Heart left ventricle (tissue), 13 donors: ENCODE measurements at regions not wholly inside any gene's neighbourhood (a gene's known extent, or its start where the extent isn't known, plus 50 kb on each side); places are given as distances from the start of the nearest gene placed in this dataset.

Experiments
- POLR2A ChIP-seq, 2 donors: fragments of 450-650 bp; IDR thresholded peaks; one replicate each; pipeline ENCODE4 v1.6.1; 2017; ENCODE audit warnings: antibody characterized with exemption in 2 of 2, mild to moderate bottlenecking in 2 of 2, moderate library complexity in 2 of 2
- TF ChIP-seq, protein P1 (sequence below), 12 donors: fragments of 200-600 bp; sonication (generic) in 4 of 12; IDR thresholded peaks; one replicate each; pipeline versions ENCODE4 v1.5.0 to v1.8.0; 2018 to 2022; ENCODE audit warnings: antibody characterized with exemption in 12 of 12, mild to moderate bottlenecking in 5 of 12
- donor health status: ischemic (EF 13 %, LVEDD 7.1; RV severe dilation, severe dysfunction).
- donor health status: DM: no; HTN: yes; CAD: no.
- donor health status: DM: no; HTN: no; CAD: no.
- donor health status: ischemic (EF 25% LVEDD 6.9; RV normal size, moderate dysfunction).
- donor health status: ischemic (EF 25% LVEDD 5.7; RV mildly dilated, moderate dysfunction).
- donor health status: ischemic (EF 35%, LVEDD 5.7; RV mildly dilated, moderate dysfunction).
- donor health status: nonischemic (EF 11% LVEDD 7.7; RV severe dilation, severe dysfunction).
- donor health status: DM: yes; HTN: yes; CAD: no.
- donor health status: PGD.
- donor health status: ischemic (EF 29% LVEDD 5.4; RV normal size, mild dysfunction).
- donor health status: nonischemic (EF 23%, LVEDD 6.1; RV moderate dilation, normal function).

- TF ChIP-seq, protein P1, sequence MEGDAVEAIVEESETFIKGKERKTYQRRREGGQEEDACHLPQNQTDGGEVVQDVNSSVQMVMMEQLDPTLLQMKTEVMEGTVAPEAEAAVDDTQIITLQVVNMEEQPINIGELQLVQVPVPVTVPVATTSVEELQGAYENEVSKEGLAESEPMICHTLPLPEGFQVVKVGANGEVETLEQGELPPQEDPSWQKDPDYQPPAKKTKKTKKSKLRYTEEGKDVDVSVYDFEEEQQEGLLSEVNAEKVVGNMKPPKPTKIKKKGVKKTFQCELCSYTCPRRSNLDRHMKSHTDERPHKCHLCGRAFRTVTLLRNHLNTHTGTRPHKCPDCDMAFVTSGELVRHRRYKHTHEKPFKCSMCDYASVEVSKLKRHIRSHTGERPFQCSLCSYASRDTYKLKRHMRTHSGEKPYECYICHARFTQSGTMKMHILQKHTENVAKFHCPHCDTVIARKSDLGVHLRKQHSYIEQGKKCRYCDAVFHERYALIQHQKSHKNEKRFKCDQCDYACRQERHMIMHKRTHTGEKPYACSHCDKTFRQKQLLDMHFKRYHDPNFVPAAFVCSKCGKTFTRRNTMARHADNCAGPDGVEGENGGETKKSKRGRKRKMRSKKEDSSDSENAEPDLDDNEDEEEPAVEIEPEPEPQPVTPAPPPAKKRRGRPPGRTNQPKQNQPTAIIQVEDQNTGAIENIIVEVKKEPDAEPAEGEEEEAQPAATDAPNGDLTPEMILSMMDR (IDR thresholded peaks at IDR 0.05) = no peak
- TF ChIP-seq POLR2A (IDR thresholded peaks at IDR 0.05) = no peak
Observed at GRCh38 chr1:192002063-192002462, 156.2 kb upstream of the RGS18 start.
